ENCODE measurements at regions not wholly inside any gene's neighbourhood (a gene's known extent, or its start where the extent isn't known, plus 50 kb on each side); places are given as distances from the start of the nearest gene placed in this dataset.

DNA sequence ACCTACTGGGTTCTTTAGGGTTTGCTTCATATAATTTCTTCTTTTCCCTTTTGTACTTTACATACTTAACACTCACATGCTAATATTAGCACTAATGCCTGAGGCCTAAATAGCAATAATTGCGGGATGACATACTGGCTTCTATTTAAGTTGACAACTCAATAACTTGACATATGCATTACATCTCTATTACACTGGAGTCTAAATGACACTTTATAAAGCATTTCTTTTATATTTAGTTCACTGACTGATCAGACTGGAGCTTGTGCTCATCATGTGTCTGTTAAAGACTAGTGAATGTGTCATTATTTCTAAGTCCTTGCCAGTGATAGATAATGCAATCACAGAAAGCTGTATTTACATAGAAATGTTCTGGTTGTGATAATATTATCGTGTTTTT lies 472.1 kb upstream of the SEMA3A start:
- TF ChIP-seq, protein P1, sequence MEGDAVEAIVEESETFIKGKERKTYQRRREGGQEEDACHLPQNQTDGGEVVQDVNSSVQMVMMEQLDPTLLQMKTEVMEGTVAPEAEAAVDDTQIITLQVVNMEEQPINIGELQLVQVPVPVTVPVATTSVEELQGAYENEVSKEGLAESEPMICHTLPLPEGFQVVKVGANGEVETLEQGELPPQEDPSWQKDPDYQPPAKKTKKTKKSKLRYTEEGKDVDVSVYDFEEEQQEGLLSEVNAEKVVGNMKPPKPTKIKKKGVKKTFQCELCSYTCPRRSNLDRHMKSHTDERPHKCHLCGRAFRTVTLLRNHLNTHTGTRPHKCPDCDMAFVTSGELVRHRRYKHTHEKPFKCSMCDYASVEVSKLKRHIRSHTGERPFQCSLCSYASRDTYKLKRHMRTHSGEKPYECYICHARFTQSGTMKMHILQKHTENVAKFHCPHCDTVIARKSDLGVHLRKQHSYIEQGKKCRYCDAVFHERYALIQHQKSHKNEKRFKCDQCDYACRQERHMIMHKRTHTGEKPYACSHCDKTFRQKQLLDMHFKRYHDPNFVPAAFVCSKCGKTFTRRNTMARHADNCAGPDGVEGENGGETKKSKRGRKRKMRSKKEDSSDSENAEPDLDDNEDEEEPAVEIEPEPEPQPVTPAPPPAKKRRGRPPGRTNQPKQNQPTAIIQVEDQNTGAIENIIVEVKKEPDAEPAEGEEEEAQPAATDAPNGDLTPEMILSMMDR (IDR thresholded peaks at IDR 0.05) = no peak

DNA sequence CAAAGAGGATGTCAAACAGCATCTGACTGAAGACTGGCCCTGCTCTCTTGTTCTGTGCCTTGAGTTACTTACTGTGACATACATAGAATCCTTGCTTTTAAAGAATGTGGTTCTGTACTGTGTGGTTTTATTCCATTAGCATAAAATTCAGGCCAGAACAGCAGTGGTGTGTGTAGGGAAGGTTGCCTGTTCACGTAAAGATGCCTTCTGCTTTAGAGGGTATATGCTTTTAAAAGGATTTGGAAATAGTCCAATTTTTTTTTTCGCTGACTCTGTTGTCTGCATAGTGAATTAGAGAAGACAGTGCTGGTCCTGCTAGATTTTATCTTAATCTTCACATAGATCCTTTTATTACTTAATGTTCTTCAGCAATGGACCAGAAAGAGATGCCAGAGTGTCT lies 470.8 kb upstream of the SEMA3A start:
- Mint-ChIP-seq H3K27ac (no peak overlapping the region), H3K9me3 (no peaks in the 10 kb centered on the region), H3K27me3 (ENCODE audit: insufficient read depth) (no peaks in the 10 kb centered on the region), H3K36me3 (ENCODE audit: low read depth) (no peaks in the 10 kb centered on the region), H3K4me3 (no peak overlapping the region), H3K4me1 (ENCODE audit: low read depth) (peaks cover 25% of the 10 kb centered on the region)
- TF ChIP-seq, protein P1 (IDR thresholded peaks at IDR 0.05) = no peak
- DNase-seq = no peak

More for the DNA sequence above, 472.1 kb upstream of the SEMA3A start:
- H3K27ac Mint-ChIP-seq = no peak overlapping the region
- H3K9me3 Mint-ChIP-seq = no peaks in the 10 kb centered on the region
- H3K4me1 Mint-ChIP-seq (ENCODE audit: low read depth) = peaks cover 25% of the 10 kb centered on the region
- H3K36me3 Mint-ChIP-seq (ENCODE audit: low read depth) = no peaks in the 10 kb centered on the region
- DNase-seq = no peak
- H3K4me3 Mint-ChIP-seq = no peak overlapping the region
- no peaks in the 10 kb centered on the region for H3K27me3 Mint-ChIP-seq (ENCODE audit: insufficient read depth)

DNA sequence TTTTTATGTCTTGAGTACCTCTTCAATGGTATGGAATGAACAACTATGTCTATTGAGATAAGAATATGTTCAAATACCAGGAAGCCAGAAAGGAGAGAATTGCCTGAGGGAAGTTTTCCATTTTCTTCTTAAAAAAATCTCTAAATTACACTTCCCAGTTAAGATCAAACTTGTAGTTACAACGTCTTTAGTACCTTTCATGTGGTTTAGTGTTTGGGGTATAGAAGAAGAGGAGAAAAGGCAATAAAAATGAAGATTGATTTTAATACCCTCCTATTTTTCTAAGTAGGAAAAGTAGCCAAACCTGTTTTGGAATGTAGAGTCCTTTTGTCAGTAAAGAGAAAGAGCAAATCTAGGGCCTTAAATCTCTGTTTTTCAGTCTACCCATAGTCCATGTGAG lies 470.0 kb upstream of the SEMA3A start:
- Mint-ChIP-seq H3K27ac (peak overlapping the region; percentile 43; the same call in 1 of the 2 replicates), H3K4me1 (ENCODE audit: low read depth) (peaks cover 25% of the 10 kb centered on the region), H3K36me3 (ENCODE audit: low read depth) (no peaks in the 10 kb centered on the region), H3K27me3 (ENCODE audit: insufficient read depth) (no peaks in the 10 kb centered on the region), H3K9me3 (no peaks in the 10 kb centered on the region), H3K4me3 (no peak overlapping the region)
- no peak for DNase-seq
- TF ChIP-seq, protein P1 (IDR thresholded peaks at IDR 0.05) = no peak

DNA sequence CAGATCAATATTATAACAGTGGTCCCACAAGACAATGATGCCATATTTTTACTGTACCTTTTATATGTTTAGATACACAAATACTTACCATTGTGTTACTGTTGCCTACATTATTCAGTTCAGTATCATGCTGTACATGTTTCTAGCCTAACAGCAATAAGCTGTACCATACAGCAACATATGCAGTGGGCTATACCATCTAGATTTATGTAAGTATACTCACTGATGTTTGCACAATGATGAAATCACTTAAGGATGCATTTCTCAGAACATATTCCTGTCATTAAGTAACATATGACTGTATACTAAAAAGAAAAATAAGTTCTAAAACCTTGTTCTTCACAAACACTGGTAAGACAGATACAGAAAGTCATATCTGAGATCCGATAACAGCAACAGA lies 468.6 kb upstream of the SEMA3A start:
- Mint-ChIP-seq H3K27ac (peak overlapping the region; percentile 51), H3K4me1 (ENCODE audit: low read depth) (peaks cover 25% of the 10 kb centered on the region), H3K4me3 (peak overlapping the region; percentile 81), H3K27me3 (ENCODE audit: insufficient read depth) (no peaks in the 10 kb centered on the region), H3K9me3 (no peaks in the 10 kb centered on the region), H3K36me3 (ENCODE audit: low read depth) (no peaks in the 10 kb centered on the region)
- TF ChIP-seq, protein P1 (IDR thresholded peaks at IDR 0.05) = no peak
- no peak for DNase-seq

DNA sequence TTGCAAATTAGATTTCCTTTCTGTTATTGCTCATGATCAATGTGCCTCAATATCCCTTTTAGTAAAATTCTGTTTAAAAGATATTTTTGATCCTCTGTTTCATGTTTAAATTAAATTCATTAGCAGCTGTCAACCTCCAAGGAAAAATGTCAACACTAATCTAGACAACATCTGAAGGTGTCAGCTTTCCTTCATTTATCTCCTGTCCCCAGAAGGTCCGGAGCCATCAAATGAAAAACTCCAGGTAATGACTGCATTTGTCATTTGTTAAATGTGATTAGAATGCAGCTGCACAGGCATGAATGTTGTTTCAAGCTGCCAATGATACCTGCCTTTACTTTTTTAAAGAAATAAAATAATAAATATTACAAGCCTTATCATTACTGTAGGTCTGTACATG lies 463.7 kb upstream of the SEMA3A start:
- no peak overlapping the region for H3K27ac Mint-ChIP-seq
- no peak overlapping the region for H3K4me3 Mint-ChIP-seq
- no peak for DNase-seq
- H3K36me3 Mint-ChIP-seq (ENCODE audit: low read depth) = no peaks in the 10 kb centered on the region
- no peaks in the 10 kb centered on the region for H3K9me3 Mint-ChIP-seq
- peaks cover 2% of the 10 kb centered on the region for H3K4me1 Mint-ChIP-seq (ENCODE audit: low read depth)
- TF ChIP-seq, protein P1 (IDR thresholded peaks at IDR 0.05) = no peak
- H3K27me3 Mint-ChIP-seq (ENCODE audit: insufficient read depth) = no peaks in the 10 kb centered on the region

DNA sequence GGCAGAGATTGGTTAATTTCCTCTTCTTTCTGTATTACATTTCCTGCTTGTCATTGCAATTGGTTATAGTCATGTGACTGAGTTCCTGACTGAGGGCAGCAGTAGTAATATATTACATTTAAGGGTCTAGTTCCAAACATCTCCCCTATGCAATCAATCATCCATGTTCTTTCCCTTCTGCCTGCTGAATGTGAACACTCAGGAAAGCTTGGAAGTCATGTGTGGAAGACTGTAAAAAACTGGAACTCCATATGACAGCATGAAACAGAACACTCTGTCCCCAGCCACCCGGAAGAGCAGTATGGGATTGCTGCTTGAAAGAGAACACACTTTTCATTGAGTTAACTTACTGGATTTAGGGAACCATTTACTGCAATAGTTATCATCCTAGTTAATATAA lies 459.7 kb upstream of the SEMA3A start:
- no peaks in the 10 kb centered on the region for H3K27me3 Mint-ChIP-seq (ENCODE audit: insufficient read depth)
- peaks cover 24% of the 10 kb centered on the region for H3K4me1 Mint-ChIP-seq (ENCODE audit: low read depth)
- H3K4me3 Mint-ChIP-seq = no peak overlapping the region
- no peak overlapping the region for H3K27ac Mint-ChIP-seq
- peaks cover 7% of the 10 kb centered on the region; the same call in 1 of the 2 replicates for H3K36me3 Mint-ChIP-seq (ENCODE audit: low read depth)
- TF ChIP-seq, protein P1 (IDR thresholded peaks at IDR 0.05) = no peak
- DNase-seq = no peak
- H3K9me3 Mint-ChIP-seq = no peaks in the 10 kb centered on the region

Data from HFFc6 (cell line).